ENCODE measurements at regions not wholly inside any gene's neighbourhood (a gene's known extent, or its start where the extent isn't known, plus 50 kb on each side); places are given as distances from the start of the nearest gene placed in this dataset.

- DNase-seq = no peak
These were observed 300.0 kb downstream of the IGSF11 start for GRCh38 chr3:118734664-118735063.

GRCh38 chr3:118736107-118736506, 298.5 kb downstream of the IGSF11 start:
- DNase-seq = no peak

- no peak for DNase-seq
These were observed 293.8 kb downstream of the IGSF11 start for GRCh38 chr3:118740722-118741290.

- DNase-seq = no peak
These were observed 291.9 kb downstream of the IGSF11 start for GRCh38 chr3:118742760-118743159.

GRCh38 chr3:118744186-118744585, 290.5 kb downstream of the IGSF11 start:
- no peak for DNase-seq

GRCh38 chr3:118754406-118755252, 280.0 kb downstream of the IGSF11 start:
- no peak for DNase-seq

- DNase-seq = no peak
These were observed 279.3 kb downstream of the IGSF11 start for GRCh38 chr3:118755253-118755801.

GRCh38 chr3:118760585-118761290, 273.9 kb downstream of the IGSF11 start:
- no peak for DNase-seq

GRCh38 chr3:118761291-118761606, 273.4 kb downstream of the IGSF11 start:
- DNase-seq = no peak

GRCh38 chr3:118765636-118766305, 268.9 kb downstream of the IGSF11 start:
- DNase-seq = no peak

- no peak for DNase-seq
These were observed 268.4 kb downstream of the IGSF11 start for GRCh38 chr3:118766306-118766669.

GRCh38 chr3:118772036-118772435, 262.6 kb downstream of the IGSF11 start:
- DNase-seq = no peak

- DNase-seq = no peak
These were observed 262.1 kb downstream of the IGSF11 start for GRCh38 chr3:118772547-118773011.

GRCh38 chr3:118775021-118775420, 259.6 kb downstream of the IGSF11 start:
- no peak for DNase-seq

GRCh38 chr3:118778201-118778600, 256.4 kb downstream of the IGSF11 start:
- DNase-seq = no peak

GRCh38 chr3:118781232-118781631, 253.4 kb downstream of the IGSF11 start:
- DNase-seq = no peak

- DNase-seq = no peak
These were observed 252.8 kb downstream of the IGSF11 start for GRCh38 chr3:118781839-118782238.

- no peak for DNase-seq
These were observed 251.9 kb downstream of the IGSF11 start for GRCh38 chr3:118782755-118783202.

- DNase-seq = no peak
These were observed 249.2 kb downstream of the IGSF11 start for GRCh38 chr3:118785415-118785814.

- DNase-seq = no peak
These were observed 243.4 kb downstream of the IGSF11 start for GRCh38 chr3:118791246-118791645.

GRCh38 chr3:118792191-118792590, 242.5 kb downstream of the IGSF11 start:
- no peak for DNase-seq

GRCh38 chr3:118793176-118793575, 241.5 kb downstream of the IGSF11 start:
- DNase-seq = no peak

GRCh38 chr3:118799303-118799702, 235.3 kb downstream of the IGSF11 start:
- DNase-seq = no peak

Data from C1 segment of cervical spinal cord (tissue), 14 donors.